ENCODE measurements at regions not wholly inside any gene's neighbourhood (a gene's known extent, or its start where the extent isn't known, plus 50 kb on each side); places are given as distances from the start of the nearest gene placed in this dataset.

DNA sequence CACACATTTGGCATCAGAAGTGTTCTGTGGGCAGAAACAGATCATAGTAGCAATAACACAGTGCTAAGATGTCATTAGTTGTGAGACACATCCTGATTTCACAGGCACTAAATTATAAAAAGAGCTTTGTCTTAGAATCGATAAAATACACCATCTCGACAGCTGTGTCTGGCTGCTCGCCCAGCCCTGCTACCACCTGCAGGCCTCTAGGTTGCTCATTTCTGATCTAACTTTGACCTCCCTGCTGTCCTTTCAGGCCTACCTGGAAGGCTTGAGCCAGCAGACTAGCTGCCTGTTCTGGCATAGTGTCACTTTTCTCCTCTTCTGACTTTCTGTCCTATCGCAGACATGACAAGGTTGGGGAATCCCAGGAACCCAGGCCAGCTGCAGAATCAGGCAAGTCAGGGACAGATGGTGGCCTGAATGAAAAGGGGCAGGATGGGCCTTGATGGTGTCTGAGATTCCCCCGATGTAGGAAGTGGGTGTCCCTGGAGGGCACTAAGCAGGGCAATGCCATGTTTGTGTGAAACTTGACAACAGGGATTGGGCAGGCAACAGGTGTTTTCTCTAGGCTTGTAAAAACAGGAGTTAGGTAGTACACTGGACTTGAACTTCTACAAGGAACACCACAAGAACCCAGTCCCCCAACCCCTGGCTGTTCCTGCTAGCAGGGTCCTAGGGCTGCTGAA is 66.6 kb upstream of the RHOU start:
- H4K8ac ChIP-seq (ENCODE audit: low read depth in 2 of 2, low read length in 2 of 2): no peak overlapping the region
- no peak overlapping the region for H3K4me2 ChIP-seq (ENCODE audit: low read depth, low read length)
- dilution Hi-C loops (cut with HindIII; ENCODE audit: low sequenced_read_pairs, unreplicated experiment): no loop called here
- in situ Hi-C loops (cut with MboI; ENCODE audit: low sequenced_read_pairs): no loop called here
- POLR2A ChIA-PET (ENCODE audit: unreplicated experiment): no interaction called here
- DNase-seq (no peak), ATAC-seq (ENCODE audit: low read depth) (no peak)
- no peak overlapping the region for H3K9ac ChIP-seq (ENCODE audit: low read depth, low read length)
- H2AK5ac ChIP-seq (ENCODE audit: low read depth, low read length): no peak overlapping the region
- H3K23ac ChIP-seq (ENCODE audit: low read depth, low read length): no peak overlapping the region
- H3K79me1 ChIP-seq (ENCODE audit: low read depth in 1 of 2, low read length in 2 of 2): no peaks in the 10 kb centered on the region
- no peak overlapping the region for H3K4ac ChIP-seq (ENCODE audit: low read depth, low read length)
- CTCF ChIA-PET: interaction anchor here (1.0 kb wide), 1 partner anchor 568 kb away, joined by 3 read pairs; no protein-coding TSS in a partner anchor
- no peak overlapping the region for H2AFZ ChIP-seq (replicated peaks; ENCODE audit: low read length, poor library complexity)
- H3K27ac ChIP-seq (ENCODE audit: insufficient read depth, low read length): no peak overlapping the region
- no peaks in the 10 kb centered on the region for H3K9me3 ChIP-seq (ENCODE audit: control insufficient read depth, insufficient read depth, low read length)
- no peak overlapping the region for H3K18ac ChIP-seq (ENCODE audit: low read depth, low read length)
- no peak overlapping the region for H2BK5ac ChIP-seq (ENCODE audit: low read depth, low read length, poor library complexity, severe bottlenecking)
- H2AK9ac ChIP-seq (replicated peaks; ENCODE audit: low read depth, low read length, poor library complexity): no peak overlapping the region
- peaks cover 9% of the 10 kb centered on the region for H3K27me3 ChIP-seq (ENCODE audit: control insufficient read depth, insufficient read depth, low read length)
- H4K5ac ChIP-seq (ENCODE audit: low read depth, low read length): no peak overlapping the region
- no TSS peak for BruUV-seq (replicated peaks)
- H4K20me1 ChIP-seq (ENCODE audit: insufficient read depth, low read length): no peaks in the 10 kb centered on the region
- H3K4me1 ChIP-seq (ENCODE audit: control insufficient read depth, insufficient read depth, low read length): no peaks in the 10 kb centered on the region
- H2BK15ac ChIP-seq (ENCODE audit: low read depth, low read length): no peak overlapping the region
- 63% methylated on average over 3 of the region's 5 CpGs; no CpG with 5 or more reads in 1 of the 2 experiments for WGBS, 2 experiments (ENCODE audit: extremely low coverage in 2 of 2, insufficient read length in 1 of 2)
- H3K36me3 ChIP-seq (ENCODE audit: control insufficient read depth, insufficient read depth, low read length): no peaks in the 10 kb centered on the region
- H4K91ac ChIP-seq (ENCODE audit: insufficient read depth, low read depth, low read length): no peak overlapping the region
- no peak overlapping the region for H2BK20ac ChIP-seq (ENCODE audit: low read depth, low read length)
- TF ChIP-seq CEBPB (IDR thresholded peaks at IDR 0.05; ENCODE audit: low read depth, low read length) (no peak), NFE2L2 (IDR thresholded peaks at IDR 0.05; ENCODE audit: low read depth, low read length) (no peak), RAD21 (IDR thresholded peaks at IDR 0.05; ENCODE audit: low read length) (no peak), POLR2A (IDR thresholded peaks at IDR 0.05; ENCODE audit: low read depth, low read length) (no peak), MXI1 (IDR thresholded peaks at IDR 0.05; ENCODE audit: borderline replicate concordance, low read depth, low read length) (no peak), MAFK (IDR thresholded peaks at IDR 0.05; ENCODE audit: low read depth, low read length) (no peak), SMC3 (IDR thresholded peaks at IDR 0.05; ENCODE audit: low read depth, low read length) (no peak), MAZ (IDR thresholded peaks at IDR 0.05; ENCODE audit: borderline replicate concordance, low read depth, low read length) (no peak), BHLHE40 (IDR thresholded peaks at IDR 0.05; ENCODE audit: low read depth, low read length) (no peak), RFX5 (IDR thresholded peaks at IDR 0.05; ENCODE audit: low read depth, low read length) (no peak), FOS (IDR thresholded peaks at IDR 0.05; ENCODE audit: low read depth, low read length) (no peak), RCOR1 (IDR thresholded peaks at IDR 0.05; ENCODE audit: insufficient replicate concordance, low read length) (no peak)
- TF ChIP-seq, protein P1, sequence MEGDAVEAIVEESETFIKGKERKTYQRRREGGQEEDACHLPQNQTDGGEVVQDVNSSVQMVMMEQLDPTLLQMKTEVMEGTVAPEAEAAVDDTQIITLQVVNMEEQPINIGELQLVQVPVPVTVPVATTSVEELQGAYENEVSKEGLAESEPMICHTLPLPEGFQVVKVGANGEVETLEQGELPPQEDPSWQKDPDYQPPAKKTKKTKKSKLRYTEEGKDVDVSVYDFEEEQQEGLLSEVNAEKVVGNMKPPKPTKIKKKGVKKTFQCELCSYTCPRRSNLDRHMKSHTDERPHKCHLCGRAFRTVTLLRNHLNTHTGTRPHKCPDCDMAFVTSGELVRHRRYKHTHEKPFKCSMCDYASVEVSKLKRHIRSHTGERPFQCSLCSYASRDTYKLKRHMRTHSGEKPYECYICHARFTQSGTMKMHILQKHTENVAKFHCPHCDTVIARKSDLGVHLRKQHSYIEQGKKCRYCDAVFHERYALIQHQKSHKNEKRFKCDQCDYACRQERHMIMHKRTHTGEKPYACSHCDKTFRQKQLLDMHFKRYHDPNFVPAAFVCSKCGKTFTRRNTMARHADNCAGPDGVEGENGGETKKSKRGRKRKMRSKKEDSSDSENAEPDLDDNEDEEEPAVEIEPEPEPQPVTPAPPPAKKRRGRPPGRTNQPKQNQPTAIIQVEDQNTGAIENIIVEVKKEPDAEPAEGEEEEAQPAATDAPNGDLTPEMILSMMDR (conservative IDR thresholded peaks at IDR 0.05; ENCODE audit: low read depth, low read length): no peak
- TF ChIP-seq, protein P2, sequence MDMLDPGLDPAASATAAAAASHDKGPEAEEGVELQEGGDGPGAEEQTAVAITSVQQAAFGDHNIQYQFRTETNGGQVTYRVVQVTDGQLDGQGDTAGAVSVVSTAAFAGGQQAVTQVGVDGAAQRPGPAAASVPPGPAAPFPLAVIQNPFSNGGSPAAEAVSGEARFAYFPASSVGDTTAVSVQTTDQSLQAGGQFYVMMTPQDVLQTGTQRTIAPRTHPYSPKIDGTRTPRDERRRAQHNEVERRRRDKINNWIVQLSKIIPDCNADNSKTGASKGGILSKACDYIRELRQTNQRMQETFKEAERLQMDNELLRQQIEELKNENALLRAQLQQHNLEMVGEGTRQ (IDR thresholded peaks at IDR 0.05; ENCODE audit: low read depth, low read length): no peak
- TF ChIP-seq, protein P3, sequence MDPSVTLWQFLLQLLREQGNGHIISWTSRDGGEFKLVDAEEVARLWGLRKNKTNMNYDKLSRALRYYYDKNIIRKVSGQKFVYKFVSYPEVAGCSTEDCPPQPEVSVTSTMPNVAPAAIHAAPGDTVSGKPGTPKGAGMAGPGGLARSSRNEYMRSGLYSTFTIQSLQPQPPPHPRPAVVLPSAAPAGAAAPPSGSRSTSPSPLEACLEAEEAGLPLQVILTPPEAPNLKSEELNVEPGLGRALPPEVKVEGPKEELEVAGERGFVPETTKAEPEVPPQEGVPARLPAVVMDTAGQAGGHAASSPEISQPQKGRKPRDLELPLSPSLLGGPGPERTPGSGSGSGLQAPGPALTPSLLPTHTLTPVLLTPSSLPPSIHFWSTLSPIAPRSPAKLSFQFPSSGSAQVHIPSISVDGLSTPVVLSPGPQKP (IDR thresholded peaks at IDR 0.05; ENCODE audit: borderline replicate concordance, low read depth, low read length): no peak
- H2BK120ac ChIP-seq (ENCODE audit: low read depth, low read length): no peak overlapping the region
- no peak overlapping the region for H3K14ac ChIP-seq (replicated peaks; ENCODE audit: low read depth, low read length)
- no peaks in the 10 kb centered on the region for H3K9me1 ChIP-seq (ENCODE audit: insufficient read depth, low read length)
- no peak overlapping the region for H3K4me3 ChIP-seq (ENCODE audit: insufficient read depth, low read depth, low read length)
- H3K56ac ChIP-seq (ENCODE audit: extremely low read depth, insufficient read depth, low read length): no peak overlapping the region
- intact Hi-C loops (cut with micrococcal nuclease): no loop called here
